NT2/D1 (cell line): ENCODE measurements at regions not wholly inside any gene's neighbourhood (a gene's known extent, or its start where the extent isn't known, plus 50 kb on each side); places are given as distances from the start of the nearest gene placed in this dataset.

Experiments used
- SUZ12 ChIP-seq: IDR thresholded peaks from 2 replicates; pipeline ENCODE4 v1.6.1; 2011; ENCODE audit not compliant: insufficient read length, insufficient read depth; ENCODE audit errors: extremely low read depth
- YY1 ChIP-seq: IDR thresholded peaks from 2 replicates; pipeline ENCODE4 v1.6.1; 2011; ENCODE audit not compliant: insufficient read length, insufficient read depth
- ZNF274 ChIP-seq: IDR thresholded peaks from 2 replicates; pipeline ENCODE4 v1.6.1; 2011; ENCODE audit warnings: mild to moderate bottlenecking, low read depth, low read length

GRCh38 chr2:509888-510287, 167.3 kb downstream of the TMEM18 start:
- TF ChIP-seq YY1 = no peak
- no peak for TF ChIP-seq ZNF274
- no peak for TF ChIP-seq SUZ12
